H1 (cell line): ENCODE measurements at regions not wholly inside any gene's neighbourhood (a gene's known extent, or its start where the extent isn't known, plus 50 kb on each side); places are given as distances from the start of the nearest gene placed in this dataset.

Source experiments
- CTCF ChIA-PET: fragments of 300-600 bp; sonication (Branson Sonifier 250); formaldehyde crosslinking; loops from one replicate; lab custom pipeline; 2021; ENCODE audit not compliant: partially characterized antibody; lab: Charles Lee
- POLR2A ChIA-PET: fragments of 300-600 bp; sonication (Branson Sonifier 250); formaldehyde crosslinking; loops from one replicate; lab custom pipeline; 2021; ENCODE audit warnings: inconsistent platforms; ENCODE audit not compliant: partially characterized antibody; lab: Charles Lee
- DNase-seq, 2 experiments: peaks; one replicate each; pipeline versions ENCODE4 v3.0.0 to v3.0.0-alpha.2; 2010 to 2022; ENCODE audit warnings: low spot score in 2 of 2, low read depth in 1 of 2, mixed read lengths in 1 of 2
- FAIRE-seq: peaks from 2 replicates; lab custom pipeline; 2011; peaks lifted over from hg19 to GRCh38; lab: Jason Lieb, UNC
- H2AFZ ChIP-seq: 2 replicates; pipeline ENCODE4 v1.8.1; 2012; ENCODE audit warnings: low read length, inconsistent platforms
- H2AK5ac ChIP-seq: 2 replicates; pipeline ENCODE4 v1.6.1; 2013; ENCODE audit warnings: low read depth, low read length
- H2BK120ac ChIP-seq: replicated peaks from 2 replicates; pipeline ENCODE3; 2013; ENCODE audit warnings: low read depth, low read length, inconsistent platforms
- H2BK12ac ChIP-seq: 2 replicates; pipeline ENCODE4 v1.6.1; 2013; ENCODE audit warnings: low read depth, low read length
- H2BK15ac ChIP-seq: 2 replicates; pipeline ENCODE4 v1.6.1; 2013; ENCODE audit warnings: low read length
- H2BK20ac ChIP-seq: 2 replicates; pipeline ENCODE4 v1.6.1; 2013; ENCODE audit warnings: low read length
- H2BK5ac ChIP-seq: 2 replicates; pipeline ENCODE4 v1.6.1; 2013; ENCODE audit warnings: low read depth, low read length
- H3K14ac ChIP-seq: 2 replicates; pipeline ENCODE4 v1.6.1; 2013; ENCODE audit warnings: inconsistent platforms; ENCODE audit not compliant: insufficient read length
- H3K18ac ChIP-seq: 2 replicates; pipeline ENCODE4 v1.6.1; 2013; ENCODE audit warnings: low read length; ENCODE audit errors: extremely low read depth
- H3K23ac ChIP-seq: 2 replicates; pipeline ENCODE4 v1.6.1; 2013; ENCODE audit warnings: inconsistent platforms; ENCODE audit not compliant: insufficient read length
- H3K23me2 ChIP-seq: 2 replicates; pipeline ENCODE4 v1.6.1; 2013; ENCODE audit warnings: low read depth, low read length
- H3K27ac ChIP-seq: 2 replicates; pipeline ENCODE4 v1.6.1; 2011; ENCODE audit warnings: low read depth, low read length, inconsistent platforms
- H3K27me3 ChIP-seq, 4 experiments: replicated peaks in 1 of 4; 1 replicate in 1 of 4; 2 replicates in 3 of 4; pipeline versions ENCODE4 v1.6.1 to v1.8.1; 2011 to 2013; ENCODE audit warnings: low read length in 3 of 4, mild to moderate bottlenecking in 3 of 4, inconsistent platforms in 2 of 4, mixed read lengths in 2 of 4, moderate library complexity in 1 of 4; ENCODE audit not compliant: control insufficient read depth in 3 of 4, insufficient read depth in 3 of 4; ENCODE audit errors: extremely low read depth in 1 of 4
- H3K36me3 ChIP-seq, 4 experiments: 2 replicates each; pipeline versions ENCODE4 v1.6.1 to v1.8.1; 2011 to 2013; ENCODE audit warnings: mild to moderate bottlenecking in 4 of 4, low read length in 3 of 4, moderate library complexity in 2 of 4, control low read depth in 1 of 4, inconsistent platforms in 1 of 4; ENCODE audit not compliant: insufficient read depth in 4 of 4, control insufficient read depth in 2 of 4
- H3K4ac ChIP-seq: replicated peaks from 2 replicates; pipeline ENCODE3; 2013; ENCODE audit warnings: low read length, low read depth, mixed read lengths, inconsistent platforms; ENCODE audit not compliant: insufficient read length
- H3K4me1 ChIP-seq, 4 experiments: replicated peaks in 1 of 4; 1 replicate in 1 of 4; 2 replicates in 3 of 4; pipeline versions ENCODE4 v1.6.1 to v1.8.1; 2011 to 2013; ENCODE audit warnings: low read length in 3 of 4, inconsistent platforms in 2 of 4, mixed read lengths in 1 of 4; ENCODE audit not compliant: insufficient read depth in 4 of 4, control insufficient read depth in 3 of 4
- H3K4me2 ChIP-seq, 2 experiments: 2 replicates each; pipeline versions ENCODE4 v1.6.1 to v1.8.1; 2011 to 2013; ENCODE audit warnings: low read depth in 2 of 2, low read length in 2 of 2, control low read depth in 1 of 2, inconsistent platforms in 1 of 2, mild to moderate bottlenecking in 1 of 2; ENCODE audit not compliant: insufficient read depth in 1 of 2
- H3K4me3 ChIP-seq, 4 experiments: fragments of 200-600, 300-600 bp in 1 of 4; sonication (generic), shearing (Covaris generic), sonication (Bioruptor Twin) in 1 of 4; 2 replicates each; pipeline versions ENCODE4 v1.5.1 to v1.8.1; 2011 to 2016; ENCODE audit warnings: low read length in 4 of 4, low read depth in 3 of 4, control low read depth in 2 of 4, inconsistent platforms in 2 of 4, mild to moderate bottlenecking in 2 of 4, mixed read lengths in 1 of 4, moderate library complexity in 1 of 4; ENCODE audit not compliant: insufficient read depth in 2 of 4; ENCODE audit errors: extremely low read depth in 1 of 4
- H3K56ac ChIP-seq: replicated peaks from 2 replicates; pipeline ENCODE3; 2013; ENCODE audit warnings: low read depth, mild to moderate bottlenecking, mixed read lengths, low read length, inconsistent platforms; ENCODE audit not compliant: insufficient read length
- H3K79me1 ChIP-seq: 2 replicates; pipeline ENCODE4 v1.6.1; 2013; ENCODE audit warnings: low read depth, low read length, control low read depth
- H3K79me2 ChIP-seq, 2 experiments: 2 replicates each; pipeline versions ENCODE4 v1.6.1 to v1.8.1; 2012 to 2013; ENCODE audit warnings: low read length in 2 of 2, mild to moderate bottlenecking in 2 of 2, inconsistent platforms in 1 of 2; ENCODE audit not compliant: insufficient read depth in 2 of 2, control insufficient read depth in 1 of 2
- H3K9ac ChIP-seq, 4 experiments: replicated peaks in 1 of 4; 1 replicate in 1 of 4; 2 replicates in 3 of 4; pipeline versions ENCODE4 v1.6.1 to v1.8.1; 2011 to 2013; ENCODE audit warnings: low read depth in 3 of 4, low read length in 3 of 4, control low read depth in 2 of 4, mild to moderate bottlenecking in 2 of 4, moderate library complexity in 2 of 4, inconsistent platforms in 1 of 4; ENCODE audit errors: extremely low read depth in 1 of 4
- H3K9me3 ChIP-seq, 2 experiments: 2 replicates each; pipeline versions ENCODE4 v1.6.1 to v1.8.1; 2012 to 2013; ENCODE audit warnings: mild to moderate bottlenecking in 2 of 2, moderate library complexity in 2 of 2, control low read depth in 1 of 2, inconsistent platforms in 1 of 2, low read depth in 1 of 2, low read length in 1 of 2, mixed read lengths in 1 of 2; ENCODE audit not compliant: insufficient read depth in 2 of 2
- H4K20me1 ChIP-seq, 2 experiments: replicated peaks in 1 of 2; 2 replicates each; pipeline versions ENCODE3 to v1.8.1; 2011 to 2013; ENCODE audit warnings: inconsistent platforms in 2 of 2, low read length in 2 of 2, mild to moderate bottlenecking in 1 of 2; ENCODE audit not compliant: insufficient read depth in 2 of 2, control insufficient read depth in 1 of 2
- H4K5ac ChIP-seq: 2 replicates; pipeline ENCODE4 v1.6.1; 2013; ENCODE audit warnings: low read length, low read depth, mixed read lengths, inconsistent platforms; ENCODE audit not compliant: insufficient read length
- H4K8ac ChIP-seq: 2 replicates; pipeline ENCODE4 v1.8.0; 2013; ENCODE audit warnings: mild to moderate bottlenecking, moderate library complexity, low read length, inconsistent platforms; ENCODE audit not compliant: insufficient read depth; ENCODE audit errors: extremely low read depth
- H4K91ac ChIP-seq: replicated peaks from 2 replicates; pipeline ENCODE3; 2013; ENCODE audit warnings: low read length, mixed read lengths, inconsistent platforms; ENCODE audit not compliant: insufficient read length
- BACH1 ChIP-seq: IDR thresholded peaks from 2 replicates; pipeline ENCODE4 v1.6.1; 2012; ENCODE audit warnings: low read length, improper control_type of control experiment
- CBX5 ChIP-seq: fragments of 300-800, 300-1000 bp; sonication (generic); IDR thresholded peaks from 2 replicates; pipeline ENCODE4 v1.7.1; 2016; ENCODE audit warnings: antibody characterized with exemption, low read length, low read depth
- CREB1 ChIP-seq: IDR thresholded peaks from 2 replicates; pipeline ENCODE4 v1.6.1; 2012; ENCODE audit warnings: inconsistent platforms
- GTF2F1 ChIP-seq: IDR thresholded peaks from 2 replicates; pipeline ENCODE4 v1.6.1; 2012; ENCODE audit warnings: low read depth, low read length, improper control_type of control experiment, borderline replicate concordance
- KDM4A ChIP-seq: IDR thresholded peaks from one replicate; pipeline ENCODE4 v1.7.1; 2012; ENCODE audit warnings: low read depth, mild to moderate bottlenecking, moderate library complexity, low read length, inconsistent platforms; ENCODE audit not compliant: severe bottlenecking
- RAD21 ChIP-seq, 2 experiments: IDR thresholded peaks in 1 of 2; conservative IDR thresholded peaks in 1 of 2; 2 replicates each; pipeline ENCODE4 v1.6.1; 2011; ENCODE audit warnings: low read depth in 2 of 2, low read length in 2 of 2, improper control_type of control experiment in 1 of 2, inconsistent platforms in 1 of 2, mild to moderate bottlenecking in 1 of 2, moderate library complexity in 1 of 2
- RNF2 ChIP-seq: fragments of 200-900, 300-1000 bp; sonication (generic); IDR thresholded peaks from 2 replicates; pipeline ENCODE4 v1.7.1; 2016; ENCODE audit warnings: borderline replicate concordance, low read depth, mild to moderate bottlenecking, antibody characterized with exemption, low read length; ENCODE audit not compliant: poor library complexity, severe bottlenecking; ENCODE audit errors: missing control alignments
- SUZ12 ChIP-seq: fragments of 200-600 bp; sonication (generic); IDR thresholded peaks from 2 replicates; pipeline ENCODE4 v1.6.1; 2012; ENCODE audit warnings: mild to moderate bottlenecking, inconsistent platforms, low read length, moderate library complexity, mixed read lengths
- YY1 ChIP-seq: IDR thresholded peaks from 2 replicates; pipeline ENCODE4 v1.6.1; 2011; ENCODE audit warnings: low read depth, mild to moderate bottlenecking, low read length
- WGBS, 2 experiments: shearing (Covaris generic) in 1 of 2; methylation state at CpG; one replicate each; pipeline versions ENCODE4 v1.1.6 to v1.1.7; 2013 to 2015; ENCODE audit warnings: low lambda C conversion rate in 2 of 2, mixed read lengths in 2 of 2, inconsistent platforms in 1 of 2, low coverage in 1 of 2, missing lambda C conversion rate in 1 of 2; ENCODE audit not compliant: insufficient replicate concordance in 2 of 2, insufficient coverage in 1 of 2, insufficient read length in 1 of 2; ENCODE audit errors: extremely low coverage in 1 of 2, missing lambda C conversion rate in 1 of 2; 5-methylcytosine and 5-hydroxymethylcytosine counted together
- TF ChIP-seq, protein P1 (sequence below): IDR thresholded peaks from 2 replicates; pipeline ENCODE4 v1.6.1; 2011; ENCODE audit warnings: low read length, improper control_type of control experiment
- TF ChIP-seq, protein P2 (sequence below): IDR thresholded peaks from 2 replicates; pipeline ENCODE4 v1.6.1; 2012; ENCODE audit warnings: low read length, inconsistent platforms

GRCh38 chr6:168195712-168196111 lies 116.7 kb upstream of the FRMD1 start:
- H3K27ac ChIP-seq = no peak overlapping the region
- no peak for TF ChIP-seq YY1
- TF ChIP-seq CBX5 = no peak
- TF ChIP-seq KDM4A = no peak
- TF ChIP-seq RNF2 = no peak
- TF ChIP-seq BACH1 = no peak
- no peak for TF ChIP-seq GTF2F1
- TF ChIP-seq CREB1 = no peak
- TF ChIP-seq, protein P1, sequence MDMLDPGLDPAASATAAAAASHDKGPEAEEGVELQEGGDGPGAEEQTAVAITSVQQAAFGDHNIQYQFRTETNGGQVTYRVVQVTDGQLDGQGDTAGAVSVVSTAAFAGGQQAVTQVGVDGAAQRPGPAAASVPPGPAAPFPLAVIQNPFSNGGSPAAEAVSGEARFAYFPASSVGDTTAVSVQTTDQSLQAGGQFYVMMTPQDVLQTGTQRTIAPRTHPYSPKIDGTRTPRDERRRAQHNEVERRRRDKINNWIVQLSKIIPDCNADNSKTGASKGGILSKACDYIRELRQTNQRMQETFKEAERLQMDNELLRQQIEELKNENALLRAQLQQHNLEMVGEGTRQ = no peak
- TF ChIP-seq, protein P2, sequence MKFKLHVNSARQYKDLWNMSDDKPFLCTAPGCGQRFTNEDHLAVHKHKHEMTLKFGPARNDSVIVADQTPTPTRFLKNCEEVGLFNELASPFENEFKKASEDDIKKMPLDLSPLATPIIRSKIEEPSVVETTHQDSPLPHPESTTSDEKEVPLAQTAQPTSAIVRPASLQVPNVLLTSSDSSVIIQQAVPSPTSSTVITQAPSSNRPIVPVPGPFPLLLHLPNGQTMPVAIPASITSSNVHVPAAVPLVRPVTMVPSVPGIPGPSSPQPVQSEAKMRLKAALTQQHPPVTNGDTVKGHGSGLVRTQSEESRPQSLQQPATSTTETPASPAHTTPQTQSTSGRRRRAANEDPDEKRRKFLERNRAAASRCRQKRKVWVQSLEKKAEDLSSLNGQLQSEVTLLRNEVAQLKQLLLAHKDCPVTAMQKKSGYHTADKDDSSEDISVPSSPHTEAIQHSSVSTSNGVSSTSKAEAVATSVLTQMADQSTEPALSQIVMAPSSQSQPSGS = no peak
- TF ChIP-seq RAD21 (IDR thresholded peaks at IDR 0.05 in 1 of 2, conservative IDR thresholded peaks at IDR 0.05 in 1 of 2; ENCODE audit: low read depth in 2 of 2, low read length in 2 of 2) = no peak
- TF ChIP-seq SUZ12 = no peak

More at GRCh38 chr6:168195712-168196111, 116.7 kb upstream of the FRMD1 start:
- POLR2A ChIA-PET = interaction anchor here (1.5 kb wide), 1 partner anchor 15 kb away, joined by 3 read pairs; no protein-coding TSS in a partner anchor
- no peak overlapping the region for H4K91ac ChIP-seq
- H3K4me3 ChIP-seq = no peak overlapping the region
- H3K23me2 ChIP-seq = no peaks in the 10 kb centered on the region
- no peaks in the 10 kb centered on the region for H3K79me2 ChIP-seq
- no peaks in the 10 kb centered on the region for H3K36me3 ChIP-seq
- H2BK120ac ChIP-seq = no peak overlapping the region
- H3K79me1 ChIP-seq = no peaks in the 10 kb centered on the region
- no peak overlapping the region for H3K9ac ChIP-seq
- no peak overlapping the region for H3K56ac ChIP-seq
- no peaks in the 10 kb centered on the region for H3K9me3 ChIP-seq
- H3K4ac ChIP-seq = no peak overlapping the region
- H4K5ac ChIP-seq = no peak overlapping the region
- H2AK5ac ChIP-seq = no peak overlapping the region
- H2BK5ac ChIP-seq = no peak overlapping the region
- H2AFZ ChIP-seq = no peak overlapping the region
- no peak overlapping the region for H3K4me2 ChIP-seq
- no peak overlapping the region for H4K8ac ChIP-seq
- no peaks in the 10 kb centered on the region for H4K20me1 ChIP-seq
- CTCF ChIA-PET = interaction anchor here (0.8 to 4.0 kb wide), 9 partner anchors 10 to 179 kb away, joined by 3 to 17 read pairs (median 6); no protein-coding TSS in a partner anchor
- H3K27me3 ChIP-seq = no peaks in the 10 kb centered on the region
- FAIRE-seq (no peak), DNase-seq (peak in 1 of 2 experiments; percentile 28)
- no peaks in the 10 kb centered on the region for H3K4me1 ChIP-seq
- no peak overlapping the region for H3K14ac ChIP-seq
- no peak overlapping the region for H2BK12ac ChIP-seq
- H3K23ac ChIP-seq = no peak overlapping the region
- no peak overlapping the region for H2BK15ac ChIP-seq
- H2BK20ac ChIP-seq = no peak overlapping the region
- no peak overlapping the region for H3K18ac ChIP-seq
- WGBS, 2 experiments = 93% methylated on average over 10 of the region's 10 CpGs; no CpG with 5 or more reads in 1 of the 2 experiments
